ENCODE measurements at regions not wholly inside any gene's neighbourhood (a gene's known extent, or its start where the extent isn't known, plus 50 kb on each side); places are given as distances from the start of the nearest gene placed in this dataset.
"Not testable (repeated sequence)": the region's sequence is repeated elsewhere in the genome, so short reads cannot be mapped to it uniquely, and the experiment has no call there.

GRCh38 chr5:100066020-100066419 is 469.2 kb upstream of the FAM174A start:
- H3K4me2 ChIP-seq (ENCODE audit: low read length); DNase-seq (ENCODE audit: low spot score); H3K4me1 ChIP-seq (ENCODE audit: insufficient read depth, low read length, poor library complexity, severe bottlenecking); H3K9me3 ChIP-seq (ENCODE audit: low read length); BruUV-seq (replicated peaks); H4K20me1 ChIP-seq (ENCODE audit: insufficient read depth, low read length); H3K36me3 ChIP-seq (ENCODE audit: insufficient read depth, low read length); H3K79me2 ChIP-seq (ENCODE audit: insufficient read depth, low read depth, low read length); intact Hi-C loops (cut with micrococcal nuclease; ENCODE audit: unreplicated experiment); H2AFZ ChIP-seq (ENCODE audit: low read length); POLR2A ChIA-PET; H3K9me2 ChIP-seq (ENCODE audit: insufficient read depth, low read length); H3K4me3 ChIP-seq (ENCODE audit: low read depth, low read length, poor library complexity, severe bottlenecking); H3K27ac ChIP-seq (ENCODE audit: low read depth, low read length, poor library complexity, severe bottlenecking); CTCF ChIA-PET (ENCODE audit: unreplicated experiment): not testable (repeated sequence)

DNA sequence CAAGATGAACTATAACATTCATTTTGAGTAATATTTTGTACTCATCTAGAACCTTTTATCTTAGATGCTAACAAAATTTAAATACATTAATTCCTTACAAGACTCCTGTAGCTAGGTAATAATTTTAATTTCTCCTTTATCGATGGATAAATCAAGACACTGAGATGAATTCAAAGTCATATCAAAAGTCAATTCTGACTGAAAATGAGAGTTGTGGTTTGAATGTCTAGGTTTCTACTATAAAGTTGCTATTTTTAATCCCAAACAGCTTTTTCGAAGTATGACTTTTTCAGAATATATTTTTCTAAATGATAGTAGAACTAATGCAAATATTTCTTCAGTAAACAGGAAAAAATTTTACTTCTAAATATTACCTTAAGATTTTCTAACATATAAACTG is 491.7 kb upstream of the FAM174A start:
- ChIA-PET CTCF (ENCODE audit: unreplicated experiment) (no interaction called here), POLR2A (no interaction called here)
- Histone ChIP-seq H3K9me2 (ENCODE audit: insufficient read depth, low read length) (no peaks in the 10 kb centered on the region), H3K4me3 (ENCODE audit: low read depth, low read length, poor library complexity, severe bottlenecking) (no peak overlapping the region), H3K4me2 (ENCODE audit: low read length) (no peak overlapping the region), H2AFZ (ENCODE audit: low read length) (no peak overlapping the region), H4K20me1 (ENCODE audit: insufficient read depth, low read length) (no peaks in the 10 kb centered on the region), H3K36me3 (ENCODE audit: insufficient read depth, low read length) (no peaks in the 10 kb centered on the region), H3K79me2 (ENCODE audit: insufficient read depth, low read depth, low read length) (no peaks in the 10 kb centered on the region), H3K4me1 (ENCODE audit: insufficient read depth, low read length, poor library complexity, severe bottlenecking) (no peaks in the 10 kb centered on the region), H3K9me3 (ENCODE audit: low read length) (no peaks in the 10 kb centered on the region), H3K27ac (ENCODE audit: low read depth, low read length, poor library complexity, severe bottlenecking) (no peak overlapping the region)
- TF ChIP-seq CTCF (conservative IDR thresholded peaks at IDR 0.05; ENCODE audit: low read length) (no peak), EZH2phosphoT487 (IDR thresholded peaks at IDR 0.05; ENCODE audit: borderline replicate concordance, low read depth, low read length) (no peak)
- DNase-seq (ENCODE audit: low spot score) = no peak
- BruUV-seq (replicated peaks) = no TSS peak
- intact Hi-C loops (cut with micrococcal nuclease; ENCODE audit: unreplicated experiment) = no loop called here

- no peak for DNase-seq (ENCODE audit: low spot score)
- intact Hi-C loops (cut with micrococcal nuclease; ENCODE audit: unreplicated experiment) = no loop called here
- Histone ChIP-seq H3K4me2 (ENCODE audit: low read length) (no peak overlapping the region), H3K36me3 (ENCODE audit: insufficient read depth, low read length) (no peaks in the 10 kb centered on the region), H3K9me2 (ENCODE audit: insufficient read depth, low read length) (no peaks in the 10 kb centered on the region), H3K27ac (ENCODE audit: low read depth, low read length, poor library complexity, severe bottlenecking) (no peak overlapping the region), H4K20me1 (ENCODE audit: insufficient read depth, low read length) (no peaks in the 10 kb centered on the region), H3K79me2 (ENCODE audit: insufficient read depth, low read depth, low read length) (no peaks in the 10 kb centered on the region), H3K9me3 (ENCODE audit: low read length) (no peaks in the 10 kb centered on the region), H3K4me3 (ENCODE audit: low read depth, low read length, poor library complexity, severe bottlenecking) (no peak overlapping the region), H3K4me1 (ENCODE audit: insufficient read depth, low read length, poor library complexity, severe bottlenecking) (no peaks in the 10 kb centered on the region), H2AFZ (ENCODE audit: low read length) (no peak overlapping the region)
- ChIA-PET POLR2A (interaction anchor here (0.9 kb wide), 1 partner anchor 9 kb away, joined by 3 read pairs; no protein-coding TSS in a partner anchor), CTCF (ENCODE audit: unreplicated experiment) (no interaction called here)
- BruUV-seq (replicated peaks) = no TSS peak
- TF ChIP-seq EZH2phosphoT487 (IDR thresholded peaks at IDR 0.05; ENCODE audit: borderline replicate concordance, low read depth, low read length) (no peak), CTCF (conservative IDR thresholded peaks at IDR 0.05; ENCODE audit: low read length) (no peak)
Measured at GRCh38 chr5:100026606-100027005, 508.6 kb upstream of the FAM174A start.
